IMR-90 (cell line): ENCODE measurements at regions not wholly inside any gene's neighbourhood (a gene's known extent, or its start where the extent isn't known, plus 50 kb on each side); places are given as distances from the start of the nearest gene placed in this dataset.

ENCODE experiments used
- ATAC-seq: fragments of 200-7000 bp; cut with Tn5 transposase; 2 replicates; pipeline ENCODE4 v1.9.1; 2020; ENCODE audit warnings: low read depth, mild to moderate bottlenecking, moderate library complexity
- BruUV-seq: library from RNA; stranded (reverse); fragments of 400-500 nt; replicated peaks from 2 replicates; lab custom pipeline; 2021; lab: Mats Ljungman, UMichigan
- CTCF ChIA-PET: fragments of 300-600 bp; formaldehyde crosslinking; extraction: SDS; loops from one replicate; lab custom pipeline; 2021; ENCODE audit warnings: antibody characterized with exemption; lab: Yijun Ruan, JAX
- POLR2A ChIA-PET: fragments of 300-600 bp; sonication (Branson Sonifier 250); formaldehyde crosslinking; loops from one replicate; lab custom pipeline; 2022; ENCODE audit warnings: antibody characterized with exemption; ENCODE audit not compliant: unreplicated experiment; lab: Charles Lee
- DNase-seq: peaks from one replicate; pipeline ENCODE4 v3.0.0; 2013
- H2AFZ ChIP-seq: replicated peaks from 2 replicates; pipeline ENCODE3; 2013; ENCODE audit warnings: low read length, mild to moderate bottlenecking; ENCODE audit not compliant: poor library complexity
- H2AK5ac ChIP-seq: 2 replicates; pipeline ENCODE4 v1.6.1; 2013; ENCODE audit warnings: low read depth, low read length, inconsistent platforms
- H2AK9ac ChIP-seq: replicated peaks from 2 replicates; pipeline ENCODE3; 2013; ENCODE audit warnings: mild to moderate bottlenecking, low read depth, low read length, moderate library complexity; ENCODE audit not compliant: poor library complexity
- H2BK120ac ChIP-seq: 2 replicates; pipeline ENCODE4 v1.6.1; 2013; ENCODE audit warnings: low read depth, low read length, inconsistent platforms
- H2BK15ac ChIP-seq: 3 replicates; pipeline ENCODE4 v1.6.1; 2013; ENCODE audit warnings: low read depth, low read length, inconsistent platforms
- H2BK20ac ChIP-seq: 2 replicates; pipeline ENCODE4 v1.6.1; 2013; ENCODE audit warnings: low read depth, mild to moderate bottlenecking, inconsistent platforms, low read length, moderate library complexity
- H2BK5ac ChIP-seq: 2 replicates; pipeline ENCODE4 v1.6.1; 2013; ENCODE audit warnings: mild to moderate bottlenecking, low read depth, low read length, inconsistent platforms; ENCODE audit not compliant: poor library complexity, severe bottlenecking
- H3K14ac ChIP-seq: replicated peaks from 2 replicates; pipeline ENCODE4 v1.6.1; 2013; ENCODE audit warnings: low read depth, low read length, inconsistent platforms
- H3K18ac ChIP-seq: 2 replicates; pipeline ENCODE4 v1.6.1; 2013; ENCODE audit warnings: low read depth, low read length, control low read depth
- H3K23ac ChIP-seq: 2 replicates; pipeline ENCODE4 v1.6.1; 2013; ENCODE audit warnings: low read depth, low read length, inconsistent platforms
- H3K27ac ChIP-seq: 2 replicates; pipeline ENCODE4 v1.5.1; 2013; ENCODE audit warnings: mild to moderate bottlenecking, control low read depth, low read length; ENCODE audit not compliant: insufficient read depth
- H3K27me3 ChIP-seq: 2 replicates; pipeline ENCODE4 v1.6.1; 2013; ENCODE audit warnings: low read length; ENCODE audit not compliant: control insufficient read depth, insufficient read depth
- H3K36me3 ChIP-seq: 2 replicates; pipeline ENCODE4 v1.6.1; 2013; ENCODE audit warnings: low read length, mixed read lengths; ENCODE audit not compliant: control insufficient read depth, insufficient read depth
- H3K4ac ChIP-seq: 2 replicates; pipeline ENCODE4 v1.6.1; 2013; ENCODE audit warnings: low read depth, low read length, inconsistent platforms
- H3K4me1 ChIP-seq: 2 replicates; pipeline ENCODE4 v1.6.1; 2013; ENCODE audit warnings: low read length, mixed read lengths; ENCODE audit not compliant: control insufficient read depth, insufficient read depth
- H3K4me2 ChIP-seq: 2 replicates; pipeline ENCODE4 v1.6.1; 2013; ENCODE audit warnings: low read depth, mild to moderate bottlenecking, control low read depth, low read length, moderate library complexity
- H3K4me3 ChIP-seq: 2 replicates; pipeline ENCODE4 v1.5.1; 2013; ENCODE audit warnings: low read depth, mild to moderate bottlenecking, control low read depth, low read length, moderate library complexity; ENCODE audit not compliant: insufficient read depth
- H3K56ac ChIP-seq: 2 replicates; pipeline ENCODE4 v1.6.1; 2013; ENCODE audit warnings: low read length, inconsistent platforms; ENCODE audit not compliant: insufficient read depth; ENCODE audit errors: extremely low read depth
- H3K79me1 ChIP-seq, 2 experiments: 2 replicates each; pipeline ENCODE4 v1.6.1; 2013; ENCODE audit warnings: low read length in 2 of 2, inconsistent platforms in 1 of 2, low read depth in 1 of 2
- H3K9ac ChIP-seq: 2 replicates; pipeline ENCODE4 v1.6.1; 2013; ENCODE audit warnings: low read depth, low read length, control low read depth
- H3K9me1 ChIP-seq: 2 replicates; pipeline ENCODE4 v1.6.1; 2013; ENCODE audit warnings: low read length, inconsistent platforms; ENCODE audit not compliant: insufficient read depth
- H3K9me3 ChIP-seq: 2 replicates; pipeline ENCODE4 v1.6.1; 2013; ENCODE audit warnings: low read length; ENCODE audit not compliant: control insufficient read depth, insufficient read depth
- H4K20me1 ChIP-seq: 2 replicates; pipeline ENCODE4 v1.6.1; 2013; ENCODE audit warnings: low read length, inconsistent platforms; ENCODE audit not compliant: insufficient read depth
- H4K5ac ChIP-seq: 2 replicates; pipeline ENCODE4 v1.6.1; 2013; ENCODE audit warnings: mild to moderate bottlenecking, low read depth, low read length, control low read depth
- H4K8ac ChIP-seq, 2 experiments: 2 replicates each; pipeline ENCODE4 v1.6.1; 2013; ENCODE audit warnings: low read depth in 2 of 2, low read length in 2 of 2, control low read depth in 1 of 2, inconsistent platforms in 1 of 2
- H4K91ac ChIP-seq: 2 replicates; pipeline ENCODE4 v1.6.1; 2013; ENCODE audit warnings: low read depth, low read length, inconsistent platforms; ENCODE audit not compliant: insufficient read depth
- CHD1 ChIP-seq: IDR thresholded peaks from 2 replicates; pipeline ENCODE4 v1.6.1; 2012; ENCODE audit warnings: low read depth, low read length, improper control_type of control experiment
- FOS ChIP-seq: fragments of 150-350 bp; IDR thresholded peaks from 2 replicates; pipeline ENCODE4 v1.6.1; 2016; ENCODE audit warnings: low read depth, low read length
- MAZ ChIP-seq: IDR thresholded peaks from 2 replicates; pipeline ENCODE4 v1.6.1; 2012; ENCODE audit warnings: low read depth, mild to moderate bottlenecking, low read length, improper control_type of control experiment, moderate library complexity, borderline replicate concordance
- MXI1 ChIP-seq: IDR thresholded peaks from 2 replicates; pipeline ENCODE4 v1.6.1; 2012; ENCODE audit warnings: low read depth, mild to moderate bottlenecking, low read length, moderate library complexity, borderline replicate concordance
- RAD21 ChIP-seq: IDR thresholded peaks from 2 replicates; pipeline ENCODE4 v1.6.1; 2012; ENCODE audit warnings: low read length, improper control_type of control experiment
- RFX5 ChIP-seq: IDR thresholded peaks from 2 replicates; pipeline ENCODE4 v1.8.0; 2012; ENCODE audit warnings: low read depth, mild to moderate bottlenecking, low read length, moderate library complexity
- SMC3 ChIP-seq: fragments of 150-350 bp; IDR thresholded peaks from 2 replicates; pipeline ENCODE4 v1.6.1; 2016; ENCODE audit warnings: low read depth, mild to moderate bottlenecking, antibody characterized with exemption, low read length, moderate library complexity
- WGBS, 2 experiments: methylation state at CpG; one replicate each; pipeline versions ENCODE4 v1.1.5 to v1.1.7; 2013; ENCODE audit warnings: missing lambda C conversion rate in 2 of 2; ENCODE audit not compliant: insufficient read length in 1 of 2; ENCODE audit errors: extremely low coverage in 2 of 2; 5-methylcytosine and 5-hydroxymethylcytosine counted together
- dilution Hi-C: fragments of 300-500 bp; cut with HindIII; formaldehyde crosslinking; loops from one replicate; pipeline ENCODE4 v1.14.3; 2018; ENCODE audit warnings: low sequenced_read_pairs; ENCODE audit not compliant: unreplicated experiment
- in situ Hi-C: fragments of 300-500 bp; cut with MboI; formaldehyde crosslinking; loops from 3 replicates; pipeline ENCODE4 v1.14.3; 2019; ENCODE audit warnings: low sequenced_read_pairs, inconsistent platforms, mixed read lengths
- intact Hi-C: fragments of 100-400 bp; cut with micrococcal nuclease; formaldehyde crosslinking; loops from 2 replicates; pipeline ENCODE4 v1.10.0; 2022
- TF ChIP-seq, protein P1 (sequence below): fragments of 150-350 bp; IDR thresholded peaks from 2 replicates; pipeline ENCODE4 v1.6.1; 2016; ENCODE audit warnings: low read depth, mild to moderate bottlenecking, low read length, moderate library complexity, borderline replicate concordance
- TF ChIP-seq, protein P2 (sequence below): conservative IDR thresholded peaks from 2 replicates; pipeline ENCODE4 v1.5.1; 2012; ENCODE audit warnings: mild to moderate bottlenecking, low read depth, low read length, improper control_type of control experiment
- TF ChIP-seq, protein P3 (sequence below): fragments of 150-350 bp; IDR thresholded peaks from 2 replicates; pipeline ENCODE4 v1.6.1; 2017; ENCODE audit warnings: mild to moderate bottlenecking, antibody characterized with exemption, low read length, low read depth

DNA sequence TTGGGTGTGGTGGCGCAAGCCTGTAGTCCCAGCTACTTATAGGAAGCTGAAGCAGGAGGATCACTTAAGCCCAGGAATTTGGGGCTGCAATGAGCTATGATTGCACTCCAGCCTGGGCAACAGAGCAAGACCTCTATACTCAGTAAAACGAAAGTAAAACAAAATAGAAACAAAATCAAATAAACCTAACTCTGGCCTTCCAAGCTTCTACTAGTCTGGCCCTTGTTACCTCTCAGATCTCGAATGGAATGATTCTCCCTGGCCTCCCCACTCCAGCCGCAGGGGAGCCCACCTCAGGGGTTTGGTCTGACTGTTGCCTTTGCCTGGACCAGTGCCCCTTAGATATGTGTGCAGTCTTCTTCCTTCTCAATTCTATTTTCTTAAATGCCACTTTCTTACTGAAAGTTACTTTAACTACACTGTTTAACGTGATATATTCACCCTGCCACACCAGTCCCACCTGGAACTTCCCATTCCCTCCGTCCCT, 160.0 kb upstream of the GCFC2 start:
- Histone ChIP-seq H3K56ac (no peak overlapping the region), H2AK9ac (no peak overlapping the region), H3K14ac (no peak overlapping the region), H3K23ac (no peak overlapping the region), H4K91ac (no peak overlapping the region), H3K9ac (no peak overlapping the region), H4K8ac (no peak overlapping the region), H3K27ac (no peak overlapping the region), H3K9me1 (no peaks in the 10 kb centered on the region), H2AFZ (no peak overlapping the region), H2BK5ac (no peak overlapping the region), H3K9me3 (no peaks in the 10 kb centered on the region), H2BK120ac (no peak overlapping the region), H2BK15ac (no peak overlapping the region), H3K4me3 (no peak overlapping the region), H3K79me1 (no peaks in the 10 kb centered on the region), H2BK20ac (no peak overlapping the region), H3K36me3 (no peaks in the 10 kb centered on the region), H4K20me1 (no peaks in the 10 kb centered on the region), H3K4ac (no peak overlapping the region), H3K4me1 (no peaks in the 10 kb centered on the region), H3K18ac (no peak overlapping the region), H3K4me2 (no peak overlapping the region), H4K5ac (no peak overlapping the region), H2AK5ac (no peak overlapping the region), H3K27me3 (no peaks in the 10 kb centered on the region)
- TF ChIP-seq, protein P1, sequence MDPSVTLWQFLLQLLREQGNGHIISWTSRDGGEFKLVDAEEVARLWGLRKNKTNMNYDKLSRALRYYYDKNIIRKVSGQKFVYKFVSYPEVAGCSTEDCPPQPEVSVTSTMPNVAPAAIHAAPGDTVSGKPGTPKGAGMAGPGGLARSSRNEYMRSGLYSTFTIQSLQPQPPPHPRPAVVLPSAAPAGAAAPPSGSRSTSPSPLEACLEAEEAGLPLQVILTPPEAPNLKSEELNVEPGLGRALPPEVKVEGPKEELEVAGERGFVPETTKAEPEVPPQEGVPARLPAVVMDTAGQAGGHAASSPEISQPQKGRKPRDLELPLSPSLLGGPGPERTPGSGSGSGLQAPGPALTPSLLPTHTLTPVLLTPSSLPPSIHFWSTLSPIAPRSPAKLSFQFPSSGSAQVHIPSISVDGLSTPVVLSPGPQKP = no peak
- no peak for TF ChIP-seq FOS
- no peak for TF ChIP-seq CHD1
- no peak for TF ChIP-seq MAZ
- TF ChIP-seq SMC3 = no peak
- TF ChIP-seq MXI1 = no peak
- TF ChIP-seq, protein P2, sequence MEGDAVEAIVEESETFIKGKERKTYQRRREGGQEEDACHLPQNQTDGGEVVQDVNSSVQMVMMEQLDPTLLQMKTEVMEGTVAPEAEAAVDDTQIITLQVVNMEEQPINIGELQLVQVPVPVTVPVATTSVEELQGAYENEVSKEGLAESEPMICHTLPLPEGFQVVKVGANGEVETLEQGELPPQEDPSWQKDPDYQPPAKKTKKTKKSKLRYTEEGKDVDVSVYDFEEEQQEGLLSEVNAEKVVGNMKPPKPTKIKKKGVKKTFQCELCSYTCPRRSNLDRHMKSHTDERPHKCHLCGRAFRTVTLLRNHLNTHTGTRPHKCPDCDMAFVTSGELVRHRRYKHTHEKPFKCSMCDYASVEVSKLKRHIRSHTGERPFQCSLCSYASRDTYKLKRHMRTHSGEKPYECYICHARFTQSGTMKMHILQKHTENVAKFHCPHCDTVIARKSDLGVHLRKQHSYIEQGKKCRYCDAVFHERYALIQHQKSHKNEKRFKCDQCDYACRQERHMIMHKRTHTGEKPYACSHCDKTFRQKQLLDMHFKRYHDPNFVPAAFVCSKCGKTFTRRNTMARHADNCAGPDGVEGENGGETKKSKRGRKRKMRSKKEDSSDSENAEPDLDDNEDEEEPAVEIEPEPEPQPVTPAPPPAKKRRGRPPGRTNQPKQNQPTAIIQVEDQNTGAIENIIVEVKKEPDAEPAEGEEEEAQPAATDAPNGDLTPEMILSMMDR = no peak
- TF ChIP-seq, protein P3, sequence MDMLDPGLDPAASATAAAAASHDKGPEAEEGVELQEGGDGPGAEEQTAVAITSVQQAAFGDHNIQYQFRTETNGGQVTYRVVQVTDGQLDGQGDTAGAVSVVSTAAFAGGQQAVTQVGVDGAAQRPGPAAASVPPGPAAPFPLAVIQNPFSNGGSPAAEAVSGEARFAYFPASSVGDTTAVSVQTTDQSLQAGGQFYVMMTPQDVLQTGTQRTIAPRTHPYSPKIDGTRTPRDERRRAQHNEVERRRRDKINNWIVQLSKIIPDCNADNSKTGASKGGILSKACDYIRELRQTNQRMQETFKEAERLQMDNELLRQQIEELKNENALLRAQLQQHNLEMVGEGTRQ = no peak
- TF ChIP-seq RAD21 = no peak
- TF ChIP-seq RFX5 = no peak
- WGBS, 2 experiments = 20% methylated on average over 1 of the region's 6 CpGs; no CpG with 5 or more reads in 1 of the 2 experiments
- dilution Hi-C loops = no loop called here
- BruUV-seq = no TSS peak
- DNase-seq = no peak
- CTCF ChIA-PET = no interaction called here
- in situ Hi-C loops = no loop called here
- intact Hi-C loops = no loop called here
- POLR2A ChIA-PET = no interaction called here
- ATAC-seq = no peak
